ENCODE measurements at regions not wholly inside any gene's neighbourhood (a gene's known extent, or its start where the extent isn't known, plus 50 kb on each side); places are given as distances from the start of the nearest gene placed in this dataset.

- no peaks in the 10 kb centered on the region for H3K27me3 ChIP-seq (ENCODE audit: control insufficient read depth, insufficient read depth, low read length)
- CTCF ChIA-PET, result no interaction called here
- no peak for DNase-seq (ENCODE audit: low read depth)
- no peak overlapping the region for H3K4me3 ChIP-seq (ENCODE audit: low read depth, low read length)
- no peaks in the 10 kb centered on the region for H3K36me3 ChIP-seq (ENCODE audit: control insufficient read depth, insufficient read depth, low read length)
- POLR2A ChIA-PET, result no interaction called here
- no peak for TF ChIP-seq CTCF (IDR thresholded peaks at IDR 0.05; ENCODE audit: insufficient read depth, low read depth, low read length)
Observed at GRCh38 chr7:106590209-106590816, 70.6 kb downstream of the CCDC71L start.

GRCh38 chr7:106589198-106589879 is 71.6 kb downstream of the CCDC71L start:
- Histone ChIP-seq H3K4me3 (ENCODE audit: low read depth, low read length) (no peak overlapping the region), H3K27me3 (ENCODE audit: control insufficient read depth, insufficient read depth, low read length) (no peaks in the 10 kb centered on the region), H3K36me3 (ENCODE audit: control insufficient read depth, insufficient read depth, low read length) (no peaks in the 10 kb centered on the region)
- no peak for TF ChIP-seq CTCF (IDR thresholded peaks at IDR 0.05; ENCODE audit: insufficient read depth, low read depth, low read length)
- ChIA-PET POLR2A (no interaction called here), CTCF (interaction anchor here (1.2 to 1.9 kb wide), 3 partner anchors 8 to 147 kb away, joined by 3 to 6 read pairs (median 4); no protein-coding TSS in a partner anchor)
- DNase-seq (ENCODE audit: low read depth), result no peak

GRCh38 chr7:106588422-106589197 is 72.3 kb downstream of the CCDC71L start:
- ChIA-PET POLR2A (no interaction called here), CTCF (interaction anchor here (1.2 to 1.9 kb wide), 3 partner anchors 9 to 148 kb away, joined by 3 to 6 read pairs (median 4); no protein-coding TSS in a partner anchor)
- Histone ChIP-seq H3K27me3 (ENCODE audit: control insufficient read depth, insufficient read depth, low read length) (no peaks in the 10 kb centered on the region), H3K4me3 (ENCODE audit: low read depth, low read length) (no peak overlapping the region), H3K36me3 (ENCODE audit: control insufficient read depth, insufficient read depth, low read length) (no peaks in the 10 kb centered on the region)
- no peak for DNase-seq (ENCODE audit: low read depth)
- TF ChIP-seq CTCF (IDR thresholded peaks at IDR 0.05; ENCODE audit: insufficient read depth, low read depth, low read length), result no peak

DNA sequence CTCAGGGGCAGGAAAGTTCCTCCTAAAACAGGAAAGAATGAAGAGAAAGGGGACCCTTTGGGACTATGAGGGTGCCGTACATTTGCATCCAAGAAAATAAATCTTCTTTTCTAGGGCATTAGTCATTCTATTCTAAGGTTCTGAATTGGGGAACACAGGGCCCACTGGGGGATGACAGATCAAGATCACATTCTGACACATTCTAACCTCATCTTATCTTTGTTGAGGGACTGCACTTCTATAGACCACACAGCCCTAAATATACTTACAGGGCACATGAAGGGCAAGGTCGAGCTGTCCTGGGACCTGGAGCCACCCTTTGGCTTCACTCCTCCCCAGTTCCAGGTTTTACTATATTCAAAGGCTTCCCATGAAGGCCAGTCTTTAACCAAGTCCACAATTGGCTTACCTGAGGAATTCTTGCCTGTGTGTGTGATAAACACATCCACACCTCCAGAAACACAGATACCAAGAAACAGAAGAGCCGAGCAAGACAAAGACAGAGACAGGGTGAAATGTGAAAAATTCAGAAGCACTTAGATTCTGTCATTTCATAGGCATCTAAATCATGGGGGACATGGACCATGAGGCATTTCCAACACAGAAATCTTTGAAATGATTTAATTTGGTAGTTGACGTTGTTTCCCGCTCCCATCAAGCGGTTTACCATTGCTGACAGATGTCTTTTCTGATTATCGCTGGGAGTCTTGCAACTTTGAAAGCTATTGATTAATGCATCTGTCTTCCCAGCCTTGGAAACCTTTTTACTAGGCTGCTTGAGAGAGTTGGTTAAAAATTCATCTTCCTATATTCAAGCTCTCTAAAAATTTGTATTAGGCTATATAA is 75.8 kb downstream of the CCDC71L start:
- TF ChIP-seq CTCF (IDR thresholded peaks at IDR 0.05; ENCODE audit: insufficient read depth, low read depth, low read length), result no peak
- POLR2A ChIA-PET, result interaction anchor here (0.6 kb wide), 1 partner anchor 46 kb away, joined by 4 read pairs; no protein-coding TSS in a partner anchor
- no peaks in the 10 kb centered on the region for H3K27me3 ChIP-seq (ENCODE audit: control insufficient read depth, insufficient read depth, low read length)
- CTCF ChIA-PET, result interaction anchor here (0.9 kb wide), 1 partner anchor 13 kb away, joined by 3 read pairs; no protein-coding TSS in a partner anchor
- no peak for DNase-seq (ENCODE audit: low read depth)
- no peak overlapping the region for H3K4me3 ChIP-seq (ENCODE audit: low read depth, low read length)
- no peaks in the 10 kb centered on the region for H3K36me3 ChIP-seq (ENCODE audit: control insufficient read depth, insufficient read depth, low read length)
